ENCODE measurements at regions not wholly inside any gene's neighbourhood (a gene's known extent, or its start where the extent isn't known, plus 50 kb on each side); places are given as distances from the start of the nearest gene placed in this dataset.

DNA sequence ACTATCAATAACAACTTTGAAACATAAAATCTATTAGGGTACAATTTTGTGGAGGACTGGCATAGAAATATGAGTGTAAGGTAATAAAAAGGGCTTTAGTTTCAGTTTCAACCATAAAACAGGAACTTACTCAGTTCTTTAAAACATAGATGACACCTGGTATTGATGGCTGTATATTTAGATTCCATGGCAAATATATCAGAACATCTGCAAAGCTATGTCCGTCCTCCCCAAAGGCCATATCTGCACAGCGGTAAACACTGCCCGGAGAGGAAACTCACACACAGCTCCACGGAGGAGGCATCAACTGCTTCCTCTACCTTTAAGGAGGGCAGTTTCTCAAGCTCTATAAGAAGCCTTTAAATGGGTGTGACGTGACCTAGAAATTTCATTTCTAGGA, 993.3 kb downstream of the BRD1 start:
- H3K36me3 ChIP-seq (ENCODE audit: control insufficient read depth, insufficient read depth, low read length): no peaks in the 10 kb centered on the region
- FAIRE-seq: no peak
- TF ChIP-seq, protein P1, sequence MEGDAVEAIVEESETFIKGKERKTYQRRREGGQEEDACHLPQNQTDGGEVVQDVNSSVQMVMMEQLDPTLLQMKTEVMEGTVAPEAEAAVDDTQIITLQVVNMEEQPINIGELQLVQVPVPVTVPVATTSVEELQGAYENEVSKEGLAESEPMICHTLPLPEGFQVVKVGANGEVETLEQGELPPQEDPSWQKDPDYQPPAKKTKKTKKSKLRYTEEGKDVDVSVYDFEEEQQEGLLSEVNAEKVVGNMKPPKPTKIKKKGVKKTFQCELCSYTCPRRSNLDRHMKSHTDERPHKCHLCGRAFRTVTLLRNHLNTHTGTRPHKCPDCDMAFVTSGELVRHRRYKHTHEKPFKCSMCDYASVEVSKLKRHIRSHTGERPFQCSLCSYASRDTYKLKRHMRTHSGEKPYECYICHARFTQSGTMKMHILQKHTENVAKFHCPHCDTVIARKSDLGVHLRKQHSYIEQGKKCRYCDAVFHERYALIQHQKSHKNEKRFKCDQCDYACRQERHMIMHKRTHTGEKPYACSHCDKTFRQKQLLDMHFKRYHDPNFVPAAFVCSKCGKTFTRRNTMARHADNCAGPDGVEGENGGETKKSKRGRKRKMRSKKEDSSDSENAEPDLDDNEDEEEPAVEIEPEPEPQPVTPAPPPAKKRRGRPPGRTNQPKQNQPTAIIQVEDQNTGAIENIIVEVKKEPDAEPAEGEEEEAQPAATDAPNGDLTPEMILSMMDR (IDR thresholded peaks at IDR 0.05; ENCODE audit: insufficient read depth, low read length, severe bottlenecking): no peak
- no peak for DNase-seq (ENCODE audit: low read depth)
- H3K4me3 ChIP-seq (ENCODE audit: low read depth, low read length): no peak overlapping the region
- H3K27me3 ChIP-seq (ENCODE audit: control insufficient read depth, insufficient read depth, low read length): no peaks in the 10 kb centered on the region

GRCh38 chr22:48832592-48832991, 995.1 kb downstream of the BRD1 start:
- TF ChIP-seq, protein P1 (IDR thresholded peaks at IDR 0.05; ENCODE audit: insufficient read depth, low read length, severe bottlenecking): no peak
- no peaks in the 10 kb centered on the region for H3K27me3 ChIP-seq (ENCODE audit: control insufficient read depth, insufficient read depth, low read length)

DNA sequence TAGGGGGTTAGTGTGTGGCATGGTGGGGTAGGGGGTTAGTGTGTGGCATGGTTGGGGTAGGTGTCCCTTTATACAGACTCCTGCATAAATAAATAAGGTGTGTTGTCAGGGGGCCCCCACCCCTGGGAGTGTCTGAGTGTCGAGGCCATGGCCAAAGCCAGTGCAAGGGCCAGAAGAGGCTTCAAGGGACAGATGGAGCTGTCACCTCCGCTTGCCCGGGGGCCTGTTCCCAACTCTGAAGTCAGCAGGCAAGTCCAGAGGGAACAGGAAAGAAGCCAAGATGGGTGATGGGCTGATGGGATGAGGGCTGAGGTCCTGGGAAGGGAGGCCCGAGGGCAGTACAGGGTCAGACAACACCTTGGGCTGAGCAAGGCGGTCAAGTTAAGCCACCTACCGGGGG, 997.8 kb downstream of the BRD1 start:
- Histone ChIP-seq H3K36me3 (ENCODE audit: control insufficient read depth, insufficient read depth, low read length) (no peaks in the 10 kb centered on the region), H3K27me3 (ENCODE audit: control insufficient read depth, insufficient read depth, low read length) (no peaks in the 10 kb centered on the region), H3K4me3 (ENCODE audit: low read depth, low read length) (no peak overlapping the region)
- DNase-seq (ENCODE audit: low read depth) (no peak), FAIRE-seq (no peak)
- TF ChIP-seq, protein P1 (IDR thresholded peaks at IDR 0.05; ENCODE audit: insufficient read depth, low read length, severe bottlenecking): no peak

More at GRCh38 chr22:48832592-48832991, 995.1 kb downstream of the BRD1 start:
- H3K4me3 ChIP-seq (ENCODE audit: low read depth, low read length): no peak overlapping the region
- H3K36me3 ChIP-seq (ENCODE audit: control insufficient read depth, insufficient read depth, low read length): no peaks in the 10 kb centered on the region
- DNase-seq (ENCODE audit: low read depth) (no peak), FAIRE-seq (no peak)

- Histone ChIP-seq H3K27me3 (ENCODE audit: control insufficient read depth, insufficient read depth, low read length) (no peaks in the 10 kb centered on the region), H3K36me3 (ENCODE audit: control insufficient read depth, insufficient read depth, low read length) (no peaks in the 10 kb centered on the region), H3K4me3 (ENCODE audit: low read depth, low read length) (no peak overlapping the region)
- DNase-seq (ENCODE audit: low read depth) (no peak), FAIRE-seq (no peak)
- TF ChIP-seq, protein P1 (IDR thresholded peaks at IDR 0.05; ENCODE audit: insufficient read depth, low read length, severe bottlenecking): no peak
These were observed 999.0 kb downstream of the BRD1 start for GRCh38 chr22:48828688-48829087.

- no peak for DNase-seq (ENCODE audit: low read depth)
- FAIRE-seq: no peak
- H3K27me3 ChIP-seq (ENCODE audit: control insufficient read depth, insufficient read depth, low read length): no peaks in the 10 kb centered on the region
These were observed 999.6 kb downstream of the BRD1 start for GRCh38 chr22:48827904-48828555.

More at GRCh38 chr22:48827904-48828555, 999.6 kb downstream of the BRD1 start:
- TF ChIP-seq, protein P1 (IDR thresholded peaks at IDR 0.05; ENCODE audit: insufficient read depth, low read length, severe bottlenecking): no peak
- H3K4me3 ChIP-seq (ENCODE audit: low read depth, low read length): no peak overlapping the region
- H3K36me3 ChIP-seq (ENCODE audit: control insufficient read depth, insufficient read depth, low read length): no peaks in the 10 kb centered on the region

Measured in bronchial epithelial cell (primary cell).